A549 (cell line): ENCODE measurements at regions not wholly inside any gene's neighbourhood (a gene's known extent, or its start where the extent isn't known, plus 50 kb on each side); places are given as distances from the start of the nearest gene placed in this dataset.

ENCODE experiments used
- ATAC-seq, 2 experiments: fragments of 200-7000 bp in 1 of 2; fragments of >200 bp in 1 of 2; cut with Nextera tagmentation in 1 of 2; cut with Tn5 transposase in 1 of 2; 3 replicates each; pipeline versions ENCODE4 v1.8.0 to v1.9.1; 2018 to 2020; ENCODE audit warnings: mild to moderate bottlenecking in 1 of 2, moderate library complexity in 1 of 2
- CTCF ChIA-PET: fragments of 300-600 bp; sonication (Branson Sonifier 250); formaldehyde crosslinking; extraction: SDS; loops from one replicate; lab custom pipeline; 2021; ENCODE audit warnings: antibody characterized with exemption, inconsistent platforms; lab: Yijun Ruan, JAX
- POLR2A ChIA-PET: fragments of 350-600 bp; formaldehyde crosslinking; extraction: SDS; loops from one replicate; lab custom pipeline; 2021; ENCODE audit warnings: antibody characterized with exemption, inconsistent platforms; lab: Yijun Ruan, JAX
- DNase-seq, 2 experiments: peaks; one replicate each; pipeline versions ENCODE4 v3.0.0 to v3.0.0-alpha.2; 2011 to 2016; ENCODE audit warnings: low read depth in 1 of 2, low spot score in 1 of 2
- FAIRE-seq: peaks from 2 replicates; lab custom pipeline; 2011; peaks lifted over from hg19 to GRCh38; lab: Jason Lieb, UNC
- H3K27ac ChIP-seq, 2 experiments: fragments of >200 bp; sonication (Bioruptor Twin); formaldehyde crosslinking; 3 replicates each; pipeline ENCODE4 v1.5.1; 2016 to 2017
- H3K4me1 ChIP-seq: fragments of >200 bp; sonication (Bioruptor Twin); formaldehyde crosslinking; 3 replicates; pipeline ENCODE4 v1.6.1; 2016
- H3K4me2 ChIP-seq: fragments of >200 bp; sonication (Bioruptor Twin); formaldehyde crosslinking; 3 replicates; pipeline ENCODE4 v1.6.1; 2016
- H3K4me3 ChIP-seq: fragments of >200 bp; sonication (Bioruptor Twin); formaldehyde crosslinking; 3 replicates; pipeline ENCODE4 v1.5.1; 2016
- H3K9me3 ChIP-seq: fragments of >200 bp; sonication (Bioruptor Twin); formaldehyde crosslinking; 3 replicates; pipeline ENCODE4 v1.6.1; 2016
- BHLHE40 ChIP-seq: IDR thresholded peaks from 2 replicates; pipeline ENCODE4 v1.6.1; 2012; ENCODE audit warnings: low read depth, low read length, inconsistent platforms
- CBX8 ChIP-seq: fragments of 200-600 bp; sonication (generic); IDR thresholded peaks from 2 replicates; pipeline ENCODE4 v1.6.1; 2016
- CEBPB ChIP-seq, 2 experiments: fragments of >200 bp in 1 of 2; sonication (Bioruptor Twin) in 1 of 2; formaldehyde crosslinking in 1 of 2; IDR thresholded peaks; 2 replicates each; pipeline ENCODE4 v1.6.1; 2012 to 2016
- CHD2 ChIP-seq: fragments of 150-350 bp; IDR thresholded peaks from 2 replicates; pipeline ENCODE4 v1.6.1; 2014; ENCODE audit warnings: low read length; ENCODE audit not compliant: partially characterized antibody
- CHD4 ChIP-seq: fragments of 200-600 bp; sonication (generic); IDR thresholded peaks from 2 replicates; pipeline ENCODE4 v1.6.1; 2016; ENCODE audit warnings: antibody characterized with exemption, mild to moderate bottlenecking, borderline replicate concordance
- EHF ChIP-seq: fragments of 250-450 bp; sonication (Bioruptor Pico); IDR thresholded peaks from 2 replicates; pipeline ENCODE4 v1.5.0; 2020; ENCODE audit warnings: mild to moderate bottlenecking
- EP300 ChIP-seq, 2 experiments: fragments of >200 bp; sonication (Bioruptor Twin); formaldehyde crosslinking; IDR thresholded peaks; 2 replicates in 1 of 2; 3 replicates in 1 of 2; pipeline ENCODE4 v1.6.1; 2016 to 2017
- FOSL2 ChIP-seq, 2 experiments: fragments of 450-650 bp in 1 of 2; fragments of >200 bp in 1 of 2; sonication (Bioruptor Twin) in 1 of 2; formaldehyde crosslinking; IDR thresholded peaks; 2 replicates each; pipeline versions ENCODE4 v1.5.0 to v1.6.1; 2016 to 2020; ENCODE audit warnings: mild to moderate bottlenecking in 1 of 2, moderate library complexity in 1 of 2
- HOXA7 ChIP-seq: fragments of 250-450 bp; sonication (Bioruptor Pico); IDR thresholded peaks from 2 replicates; pipeline ENCODE4 v1.5.0; 2020; ENCODE audit warnings: mild to moderate bottlenecking, moderate library complexity
- JUN ChIP-seq, 2 experiments: fragments of >200 bp; sonication (Bioruptor Twin); formaldehyde crosslinking; IDR thresholded peaks; 2 replicates in 1 of 2; 3 replicates in 1 of 2; pipeline ENCODE4 v1.6.1; 2016 to 2017
- KDM1A ChIP-seq: fragments of 200-600 bp; sonication (generic); IDR thresholded peaks from 2 replicates; pipeline ENCODE4 v1.6.1; 2016; ENCODE audit warnings: low read depth, mild to moderate bottlenecking
- MAFK ChIP-seq: fragments of 450-650 bp; IDR thresholded peaks from 2 replicates; pipeline ENCODE4 v1.6.1; 2014; ENCODE audit not compliant: partially characterized antibody
- MAZ ChIP-seq: fragments of 150-350 bp; IDR thresholded peaks from 2 replicates; pipeline ENCODE4 v1.6.1; 2014; ENCODE audit warnings: antibody characterized with exemption, low read depth, low read length, borderline replicate concordance
- RAD21 ChIP-seq, 2 experiments: fragments of >200 bp in 1 of 2; sonication (Bioruptor Twin) in 1 of 2; formaldehyde crosslinking in 1 of 2; IDR thresholded peaks in 1 of 2; conservative IDR thresholded peaks in 1 of 2; 2 replicates in 1 of 2; 3 replicates in 1 of 2; pipeline ENCODE4 v1.6.1; 2012 to 2018; ENCODE audit warnings: inconsistent platforms in 1 of 2
- RFX5 ChIP-seq: fragments of 450-650 bp; IDR thresholded peaks from 2 replicates; pipeline ENCODE4 v1.7.1; 2014; ENCODE audit warnings: antibody characterized with exemption, mild to moderate bottlenecking, moderate library complexity
- ZSCAN20 ChIP-seq: fragments of 250-450 bp; sonication (Bioruptor Pico); IDR thresholded peaks from 2 replicates; pipeline ENCODE4 v1.8.0; 2022; ENCODE audit warnings: mild to moderate bottlenecking, moderate library complexity
- WGBS: methylation state at CpG from one replicate; pipeline ENCODE4 v1.1.6; 2017; ENCODE audit errors: missing lambda C conversion rate; 5-methylcytosine and 5-hydroxymethylcytosine counted together
- TF ChIP-seq, protein P1 (sequence below): fragments of >200 bp; sonication (Bioruptor Twin); formaldehyde crosslinking; IDR thresholded peaks from 2 replicates; pipeline ENCODE4 v1.6.1; 2016
- TF ChIP-seq, protein P2 (sequence below): fragments of 450-650 bp; IDR thresholded peaks from 2 replicates; pipeline ENCODE4 v1.6.1; 2014; ENCODE audit warnings: antibody characterized with exemption
- TF ChIP-seq, protein P3 (sequence below): fragments of 250-450 bp; sonication (Bioruptor Pico); IDR thresholded peaks from 2 replicates; pipeline ENCODE4 v1.5.0; 2021; ENCODE audit warnings: mild to moderate bottlenecking, moderate library complexity, borderline replicate concordance
- TF ChIP-seq, protein P4 (sequence below): fragments of 150-350 bp; IDR thresholded peaks from 2 replicates; pipeline ENCODE4 v1.6.1; 2014; ENCODE audit warnings: low read depth, mild to moderate bottlenecking, low read length

DNA sequence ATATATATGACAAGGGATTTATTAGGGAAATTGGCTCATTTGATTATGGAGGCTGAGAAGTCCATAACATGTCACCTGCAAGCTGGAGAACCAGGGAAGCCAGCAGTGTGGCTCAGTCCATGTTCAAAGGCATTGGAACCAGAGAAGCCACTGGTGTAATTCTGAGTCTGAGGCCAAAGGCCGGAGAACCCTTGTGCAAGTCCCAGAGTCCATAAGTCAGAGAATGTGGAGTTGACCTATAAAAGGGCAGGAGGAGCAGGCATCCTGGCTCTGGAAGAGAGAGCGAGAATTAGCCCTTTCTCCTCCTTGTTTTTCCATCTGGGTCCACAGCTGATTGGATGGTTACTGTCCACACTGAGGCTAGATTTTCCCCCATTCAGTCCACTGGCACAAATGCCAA lies 319.8 kb downstream of the IGSF11 start:
- FAIRE-seq = no peak
- Histone ChIP-seq H3K9me3 (no peaks in the 10 kb centered on the region), H3K4me3 (no peak overlapping the region), H3K4me1 (no peaks in the 10 kb centered on the region), H3K27ac (no peak overlapping the region), H3K4me2 (no peak overlapping the region)
- WGBS = 15% methylated on average over 2 of the region's 2 CpGs
- ChIA-PET POLR2A (no interaction called here), CTCF (no interaction called here)
- ATAC-seq = no peak
- TF ChIP-seq, protein P1, sequence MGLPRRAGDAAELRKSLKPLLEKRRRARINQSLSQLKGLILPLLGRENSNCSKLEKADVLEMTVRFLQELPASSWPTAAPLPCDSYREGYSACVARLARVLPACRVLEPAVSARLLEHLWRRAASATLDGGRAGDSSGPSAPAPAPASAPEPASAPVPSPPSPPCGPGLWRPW = no peak
- TF ChIP-seq, protein P2, sequence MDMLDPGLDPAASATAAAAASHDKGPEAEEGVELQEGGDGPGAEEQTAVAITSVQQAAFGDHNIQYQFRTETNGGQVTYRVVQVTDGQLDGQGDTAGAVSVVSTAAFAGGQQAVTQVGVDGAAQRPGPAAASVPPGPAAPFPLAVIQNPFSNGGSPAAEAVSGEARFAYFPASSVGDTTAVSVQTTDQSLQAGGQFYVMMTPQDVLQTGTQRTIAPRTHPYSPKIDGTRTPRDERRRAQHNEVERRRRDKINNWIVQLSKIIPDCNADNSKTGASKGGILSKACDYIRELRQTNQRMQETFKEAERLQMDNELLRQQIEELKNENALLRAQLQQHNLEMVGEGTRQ = no peak
- TF ChIP-seq CHD2 (no peak), CHD4 (no peak), HOXA7 (no peak)
- no peak for DNase-seq

DNA sequence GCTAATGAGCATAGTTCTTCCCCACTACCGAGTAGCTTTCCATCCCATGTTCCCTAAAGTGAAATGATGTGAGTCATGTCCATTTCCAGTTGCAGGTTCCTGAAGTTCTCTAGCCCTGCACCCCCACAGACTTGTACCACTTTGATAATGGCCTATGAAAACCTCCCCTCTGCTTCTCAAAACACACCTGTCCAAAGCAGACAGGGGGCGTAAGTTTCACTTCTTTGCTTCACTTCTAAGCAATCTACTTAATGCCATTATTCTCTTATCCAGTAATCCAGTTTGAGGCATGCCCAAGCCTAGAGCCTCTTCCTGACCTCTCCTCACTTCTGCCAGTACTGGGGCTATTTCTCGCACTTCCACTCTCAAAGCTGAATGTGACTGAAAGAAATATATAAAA lies 305.1 kb downstream of the IGSF11 start:
- ATAC-seq = no peak
- no peaks in the 10 kb centered on the region for H3K4me1 ChIP-seq
- no peaks in the 10 kb centered on the region for H3K9me3 ChIP-seq
- ChIA-PET CTCF (no interaction called here), POLR2A (no interaction called here)
- DNase-seq = no peak
- TF ChIP-seq JUN (IDR thresholded peaks at IDR 0.05) (no peak), HOXA7 (no peak), RAD21 (conservative IDR thresholded peaks at IDR 0.05 in 1 of 2, IDR thresholded peaks at IDR 0.05 in 1 of 2) (no peak), CBX8 (no peak), CEBPB (IDR thresholded peaks at IDR 0.05) (no peak), BHLHE40 (no peak), FOSL2 (IDR thresholded peaks at IDR 0.05) (no peak), FOSL2 (CRISPR knock-in tag; IDR thresholded peaks at IDR 0.05) (no peak), EHF (CRISPR knock-in tag) (no peak), RFX5 (no peak), MAZ (no peak), EP300 (IDR thresholded peaks at IDR 0.05) (no peak), MAFK (no peak), KDM1A (no peak)
- TF ChIP-seq, protein P3, sequence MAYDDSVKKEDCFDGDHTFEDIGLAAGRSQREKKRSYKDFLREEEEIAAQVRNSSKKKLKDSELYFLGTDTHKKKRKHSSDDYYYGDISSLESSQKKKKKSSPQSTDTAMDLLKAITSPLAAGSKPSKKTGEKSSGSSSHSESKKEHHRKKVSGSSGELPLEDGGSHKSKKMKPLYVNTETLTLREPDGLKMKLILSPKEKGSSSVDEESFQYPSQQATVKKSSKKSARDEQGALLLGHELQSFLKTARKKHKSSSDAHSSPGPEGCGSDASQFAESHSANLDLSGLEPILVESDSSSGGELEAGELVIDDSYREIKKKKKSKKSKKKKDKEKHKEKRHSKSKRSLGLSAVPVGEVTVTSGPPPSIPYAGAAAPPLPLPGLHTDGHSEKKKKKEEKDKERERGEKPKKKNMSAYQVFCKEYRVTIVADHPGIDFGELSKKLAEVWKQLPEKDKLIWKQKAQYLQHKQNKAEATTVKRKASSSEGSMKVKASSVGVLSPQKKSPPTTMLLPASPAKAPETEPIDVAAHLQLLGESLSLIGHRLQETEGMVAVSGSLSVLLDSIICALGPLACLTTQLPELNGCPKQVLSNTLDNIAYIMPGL (CRISPR knock-in tag) = no peak
- TF ChIP-seq, protein P4, sequence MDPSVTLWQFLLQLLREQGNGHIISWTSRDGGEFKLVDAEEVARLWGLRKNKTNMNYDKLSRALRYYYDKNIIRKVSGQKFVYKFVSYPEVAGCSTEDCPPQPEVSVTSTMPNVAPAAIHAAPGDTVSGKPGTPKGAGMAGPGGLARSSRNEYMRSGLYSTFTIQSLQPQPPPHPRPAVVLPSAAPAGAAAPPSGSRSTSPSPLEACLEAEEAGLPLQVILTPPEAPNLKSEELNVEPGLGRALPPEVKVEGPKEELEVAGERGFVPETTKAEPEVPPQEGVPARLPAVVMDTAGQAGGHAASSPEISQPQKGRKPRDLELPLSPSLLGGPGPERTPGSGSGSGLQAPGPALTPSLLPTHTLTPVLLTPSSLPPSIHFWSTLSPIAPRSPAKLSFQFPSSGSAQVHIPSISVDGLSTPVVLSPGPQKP = no peak
- H3K27ac ChIP-seq = no peak overlapping the region
- WGBS = 4% methylated on average over 3 of the region's 3 CpGs
- H3K4me2 ChIP-seq = no peak overlapping the region
- no peak overlapping the region for H3K4me3 ChIP-seq
- no peak for FAIRE-seq

DNA sequence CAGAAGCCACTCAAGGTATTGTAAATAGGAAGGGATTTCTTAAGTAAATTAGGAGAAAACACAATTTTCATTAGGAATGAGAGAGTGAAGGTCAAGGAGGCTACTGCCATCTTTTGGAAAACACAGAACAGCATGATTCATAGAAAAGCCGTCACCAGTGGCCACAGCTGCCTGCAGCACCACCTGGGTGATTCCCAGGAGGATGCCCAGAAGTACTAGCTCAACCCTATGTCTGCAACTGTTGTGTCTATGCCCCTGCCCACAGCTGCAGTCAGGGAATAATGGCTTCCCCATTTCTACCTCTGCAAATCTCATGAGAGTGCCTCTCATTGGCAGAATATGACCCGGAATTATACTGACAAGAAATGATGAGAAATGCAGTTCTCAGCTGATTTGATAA lies 300.0 kb downstream of the IGSF11 start:
- no peak for ATAC-seq
- no peak for TF ChIP-seq ZSCAN20
- TF ChIP-seq CEBPB (IDR thresholded peaks at IDR 0.05) = no peak
- 0% methylated on average over 2 of the region's 2 CpGs for WGBS
- no peak overlapping the region for H3K4me2 ChIP-seq
- no peaks in the 10 kb centered on the region for H3K9me3 ChIP-seq
- POLR2A ChIA-PET = no interaction called here
- no peak overlapping the region for H3K27ac ChIP-seq
- CTCF ChIA-PET = no interaction called here
- DNase-seq = no peak
- no peaks in the 10 kb centered on the region for H3K4me1 ChIP-seq
- FAIRE-seq = no peak
- no peak overlapping the region for H3K4me3 ChIP-seq
